NCI-H1436 (cell line): ENCODE measurements at regions not wholly inside any gene's neighbourhood (a gene's known extent, or its start where the extent isn't known, plus 50 kb on each side); places are given as distances from the start of the nearest gene placed in this dataset.

ENCODE experiments used
- DNase-seq: peaks from one replicate; lab custom pipeline; 2025; lab: John Stamatoyannopoulos, UW

DNA sequence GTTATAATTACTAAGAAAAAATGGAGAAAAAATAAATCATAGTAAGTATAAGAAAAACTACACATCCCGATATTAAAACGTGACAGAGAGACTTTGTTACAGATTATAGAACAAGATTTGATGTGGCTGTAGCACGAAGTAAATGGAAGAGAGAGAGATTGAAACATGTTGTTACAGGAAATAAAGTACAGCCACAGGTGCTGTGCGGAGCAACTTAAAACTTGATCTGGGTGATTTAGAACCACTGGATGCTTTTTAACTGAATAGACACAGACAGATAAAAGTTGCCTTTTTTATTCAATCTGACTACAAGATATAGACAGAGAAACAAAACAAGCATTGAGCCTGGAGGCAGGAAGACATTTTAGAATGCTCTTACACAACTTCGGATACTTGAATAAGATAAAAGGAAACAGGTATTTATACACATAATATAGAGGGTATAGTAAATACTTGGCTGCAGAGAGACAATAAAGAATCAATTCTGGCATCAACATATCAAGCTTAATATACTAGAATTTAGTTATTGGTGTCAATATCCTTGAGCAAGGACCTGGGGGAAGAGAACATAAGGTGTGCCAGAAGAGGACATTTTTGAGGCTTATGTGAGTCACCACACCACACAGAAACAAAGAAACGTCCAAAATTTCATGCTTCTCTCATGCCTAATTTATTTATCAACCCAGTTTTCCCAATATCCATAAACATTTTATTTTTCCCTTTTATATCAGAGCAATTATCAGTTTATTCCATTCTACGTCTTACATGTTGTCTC, 548.5 kb downstream of the SLITRK1 start:
- no peak for DNase-seq

DNA sequence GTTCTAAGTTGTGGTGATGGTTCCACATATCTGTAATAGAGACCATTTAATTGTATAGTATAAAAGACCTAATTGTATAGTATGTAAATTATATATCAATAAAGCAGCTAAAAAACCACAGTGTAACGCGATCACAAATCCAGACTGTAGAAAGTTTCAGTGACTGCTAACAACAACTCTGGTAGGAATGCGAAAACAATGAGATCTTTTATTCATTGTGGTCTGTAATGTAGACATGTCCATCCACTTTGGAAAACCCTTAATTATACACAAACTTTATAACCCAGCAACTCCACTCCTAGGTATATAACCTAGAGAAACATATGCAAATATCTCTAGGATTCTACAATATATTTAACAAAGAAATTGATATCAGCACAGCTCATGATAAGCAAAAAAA, 549.5 kb downstream of the SLITRK1 start:
- DNase-seq, result no peak

DNA sequence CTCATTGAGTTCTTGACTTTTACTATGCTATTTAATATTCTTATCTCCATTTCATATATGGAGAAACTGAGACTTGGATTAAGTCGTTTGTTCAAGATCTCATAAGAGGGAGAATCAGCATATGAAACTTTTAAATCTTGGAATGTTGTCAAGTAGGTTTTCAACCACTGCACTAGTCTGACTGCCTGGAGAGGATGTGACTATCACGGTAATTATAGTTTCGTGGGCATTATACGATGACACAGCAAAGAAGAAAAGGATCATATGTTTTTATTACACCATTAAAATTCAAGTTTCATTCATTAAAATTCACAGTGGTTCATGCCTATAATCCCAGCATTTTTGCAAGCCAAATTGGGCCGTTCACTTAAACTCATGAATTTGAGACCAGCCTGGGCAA, 555.2 kb downstream of the SLITRK1 start:
- DNase-seq, result no peak

DNA sequence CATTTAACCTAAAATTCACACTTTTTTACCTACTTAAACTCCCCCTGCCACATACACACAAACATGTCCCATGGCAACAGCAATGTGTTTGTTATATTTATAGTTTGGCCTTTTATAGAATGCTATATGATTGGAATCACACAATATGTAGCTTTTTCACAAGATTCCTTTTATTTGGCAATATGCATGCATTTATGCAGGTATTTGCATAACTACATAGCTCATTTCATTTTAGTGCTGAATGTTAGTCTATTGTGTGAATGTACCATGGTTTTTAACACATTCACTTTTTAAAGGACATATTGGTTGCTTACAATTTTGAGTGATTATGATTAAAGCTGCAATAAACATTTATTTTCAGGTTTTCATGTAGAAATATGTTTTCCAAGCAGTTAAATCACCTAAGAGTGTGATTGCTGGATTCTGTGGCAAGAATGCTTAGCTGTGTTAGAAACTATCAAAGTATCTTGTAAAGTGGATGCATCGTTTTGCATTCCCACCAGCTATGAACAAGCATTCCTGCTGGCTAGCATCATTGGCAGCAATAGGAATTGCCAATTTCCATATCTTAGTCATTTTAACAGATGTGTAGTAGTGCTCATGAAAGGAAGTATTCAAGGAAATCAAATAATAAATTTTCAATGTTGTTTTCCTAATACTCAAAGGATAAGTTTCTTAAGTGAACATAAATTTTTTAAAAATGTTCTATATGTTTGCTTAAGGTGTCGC, 557.0 kb downstream of the SLITRK1 start:
- no peak for DNase-seq

DNA sequence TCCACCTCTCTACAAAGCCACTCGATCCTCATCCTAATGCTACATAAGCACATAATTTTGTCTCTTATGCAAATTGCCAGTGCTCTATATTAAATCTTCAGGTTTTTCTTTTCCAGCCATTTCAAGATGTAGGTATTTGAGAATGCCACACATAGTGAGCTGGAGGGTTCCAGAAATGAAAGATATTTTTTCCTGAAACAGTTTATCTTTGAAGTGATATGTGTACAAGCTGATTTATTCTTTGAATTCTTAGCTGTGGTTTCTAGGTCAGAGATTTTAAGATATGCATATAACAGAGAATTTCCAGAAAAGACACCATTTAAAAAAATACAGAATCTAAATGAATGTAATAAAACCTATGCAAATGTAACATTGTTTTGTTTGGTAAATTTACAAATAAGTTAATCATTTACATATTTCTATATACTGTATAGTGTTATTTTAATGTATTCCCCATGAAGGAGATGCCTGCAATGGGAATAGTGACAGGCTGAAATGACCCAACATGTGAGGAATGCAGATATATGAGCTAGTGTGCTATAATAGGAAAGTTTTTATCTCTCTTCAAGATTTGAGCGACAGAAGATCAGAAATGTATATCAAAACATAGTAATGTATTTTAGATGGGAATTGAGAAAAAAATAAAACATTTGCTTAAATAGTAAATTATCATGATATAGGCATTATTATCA, 570.2 kb downstream of the SLITRK1 start:
- DNase-seq, result no peak

DNA sequence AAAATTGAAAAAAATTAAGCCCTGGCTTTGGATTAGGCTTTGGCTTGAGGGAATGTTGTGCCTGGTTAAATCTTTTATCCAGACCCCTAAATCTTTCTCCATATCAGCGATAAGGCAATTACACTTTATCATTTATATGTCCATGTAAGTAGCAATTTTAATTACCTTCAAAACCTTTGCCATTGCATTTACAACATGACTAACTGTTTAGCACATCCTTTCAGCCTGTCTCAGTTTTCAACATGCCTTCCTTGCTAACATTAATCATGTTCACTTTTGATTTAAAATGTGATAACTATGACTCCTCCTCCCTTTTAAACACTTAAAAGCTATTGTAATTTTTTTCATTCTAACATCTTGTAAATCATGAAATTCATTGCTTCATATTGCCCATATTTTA, 583.7 kb downstream of the SLITRK1 start:
- DNase-seq, result no peak

DNA sequence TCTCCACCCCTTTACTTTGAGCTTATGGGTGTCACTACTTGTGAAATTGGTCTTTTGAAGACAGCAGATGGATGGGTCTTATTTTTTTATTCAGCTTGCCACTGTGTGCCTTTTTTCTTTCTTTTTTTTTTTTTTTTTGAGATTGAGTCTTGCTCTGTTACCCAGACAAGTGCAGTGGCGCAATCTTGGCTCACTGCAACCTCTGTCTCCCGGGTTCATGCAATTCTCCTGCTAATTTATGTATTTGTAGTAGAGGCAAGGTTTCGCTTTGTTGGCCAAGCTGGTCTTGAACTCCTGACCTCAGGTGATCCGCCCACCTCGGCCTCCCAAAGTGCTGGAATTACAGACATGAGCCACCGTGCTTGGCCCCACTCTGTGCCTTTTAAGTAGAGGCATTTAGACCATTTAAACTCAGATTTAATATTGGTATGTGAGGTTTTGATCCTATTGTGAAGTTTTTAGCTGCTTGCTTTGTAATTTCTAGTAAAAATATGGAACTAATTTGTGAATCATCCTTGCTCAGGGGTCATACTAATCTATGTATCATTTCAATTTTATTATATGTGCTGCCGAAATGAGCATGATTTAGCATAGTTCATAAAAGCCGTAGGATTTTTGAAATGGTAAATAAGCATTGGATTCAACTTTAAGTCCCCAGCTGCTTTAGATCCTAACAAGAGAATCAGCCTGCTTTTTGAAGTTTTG, 584.5 kb downstream of the SLITRK1 start:
- DNase-seq, result no peak

DNA sequence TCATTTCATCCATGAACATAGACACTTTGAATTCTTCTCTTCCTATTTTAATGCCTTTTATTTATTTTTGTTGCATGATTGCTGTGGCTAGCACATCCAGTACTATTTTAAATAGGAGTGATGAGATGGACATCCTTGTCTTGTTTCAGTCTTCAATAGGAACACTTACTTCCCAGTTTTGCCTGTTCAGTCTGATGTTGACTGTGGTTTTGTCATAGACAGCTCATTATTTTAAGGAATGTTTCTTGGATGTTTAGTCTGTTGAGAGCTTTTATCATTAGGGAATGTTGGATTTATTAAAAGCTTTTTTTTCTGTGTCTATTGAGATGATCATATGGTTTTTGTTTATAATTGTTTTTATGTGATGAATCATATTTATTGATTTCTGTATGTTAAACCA, 586.6 kb downstream of the SLITRK1 start:
- DNase-seq, result no peak

DNA sequence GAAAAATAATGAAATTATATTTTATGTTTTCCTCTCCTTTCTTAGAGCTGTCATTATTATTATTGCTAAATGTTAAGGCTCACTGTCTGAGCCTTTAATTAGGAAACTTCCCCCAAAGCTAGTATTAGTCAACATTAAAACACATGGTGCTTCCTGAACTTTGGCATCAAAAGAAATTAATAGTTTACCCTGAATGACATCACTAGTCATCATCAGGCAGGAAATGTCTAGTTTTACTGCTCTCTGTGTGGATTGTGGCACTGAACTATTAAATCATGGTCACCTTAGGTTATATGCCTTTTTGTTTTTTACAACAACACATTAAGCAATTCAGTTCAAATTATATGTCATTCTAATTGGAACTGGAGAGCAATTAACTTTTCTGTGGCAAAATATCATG, 595.5 kb downstream of the SLITRK1 start:
- DNase-seq, result no peak

DNA sequence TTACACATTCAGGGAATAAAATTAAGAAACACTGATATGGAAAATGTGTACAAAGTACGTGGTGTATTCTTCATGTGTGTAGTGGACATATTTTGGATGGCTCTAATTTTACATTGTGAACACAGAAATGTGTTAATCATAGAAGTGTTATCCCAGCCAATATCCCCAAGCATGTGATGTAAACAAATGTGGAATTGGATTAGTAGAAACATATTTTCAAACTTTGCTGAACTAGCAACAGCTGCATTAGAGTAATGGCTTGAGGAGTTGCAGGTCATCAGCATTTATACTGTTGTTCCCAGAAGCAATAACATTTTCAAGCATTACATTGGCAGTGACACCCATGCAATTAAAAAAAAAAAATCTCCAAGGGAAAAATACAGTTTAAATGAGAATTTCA, 600.6 kb downstream of the SLITRK1 start:
- DNase-seq, result no peak

DNA sequence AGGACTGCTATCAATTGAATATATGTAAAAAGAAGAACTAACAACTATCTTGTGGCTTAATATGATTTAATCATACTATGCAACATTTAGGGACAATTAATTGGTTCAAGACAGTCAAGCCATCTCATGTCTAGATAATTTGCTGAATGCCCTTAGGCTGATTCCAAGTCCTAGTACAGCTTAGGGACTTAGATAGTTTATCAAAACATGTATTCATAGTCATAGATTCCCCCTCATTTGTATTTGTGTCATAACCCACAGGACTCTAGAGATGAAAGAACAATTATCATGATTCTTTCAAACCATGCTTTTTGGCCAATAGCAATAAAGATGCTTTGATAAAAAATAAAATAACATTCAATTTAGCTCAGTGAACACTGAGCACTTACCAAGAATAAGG, 607.6 kb downstream of the SLITRK1 start:
- DNase-seq, result no peak

DNA sequence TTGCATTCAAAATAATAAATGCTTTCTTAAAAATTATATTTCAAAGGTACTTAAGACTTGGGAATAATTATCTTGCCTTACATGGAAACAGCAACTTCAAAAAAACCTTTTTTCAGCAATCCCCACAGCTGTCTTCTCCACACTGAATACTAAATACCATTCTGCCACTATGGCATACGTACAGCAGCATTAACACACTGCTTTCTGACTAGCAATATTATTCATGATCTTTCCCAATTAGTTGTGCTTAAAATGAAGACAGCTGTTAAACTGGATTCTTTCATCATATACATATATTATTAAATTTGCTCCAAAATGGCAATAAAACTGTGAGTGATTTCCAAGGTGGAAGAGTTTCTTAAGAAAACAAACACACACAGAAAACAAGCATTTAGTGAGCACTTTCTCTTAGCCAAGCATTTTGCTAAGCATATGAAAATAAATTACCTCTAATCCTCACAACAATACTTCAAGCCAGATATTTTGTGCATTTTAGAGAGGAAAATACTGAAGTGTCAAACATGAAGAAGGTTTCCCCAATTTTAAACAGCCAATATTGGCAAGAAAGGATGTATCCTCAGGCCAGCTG, 609.5 kb downstream of the SLITRK1 start:
- no peak for DNase-seq

DNA sequence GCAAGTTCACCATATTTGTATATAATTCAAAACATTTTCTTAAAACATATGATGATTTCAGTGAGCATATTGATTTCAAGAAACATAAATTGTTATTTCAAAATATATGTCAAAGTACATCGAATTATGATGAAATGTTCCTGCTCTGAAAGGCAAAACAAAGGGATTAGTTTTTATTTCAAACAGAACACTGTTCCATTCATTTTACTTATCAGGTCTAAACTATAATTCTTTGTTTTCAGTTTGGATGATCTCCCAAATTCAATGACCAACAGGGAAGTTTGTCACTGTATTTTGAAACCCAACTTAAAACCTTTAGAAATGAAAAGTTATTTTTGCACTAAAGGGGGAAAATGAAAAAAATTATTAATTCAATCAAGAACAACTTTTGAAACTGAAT, 610.2 kb downstream of the SLITRK1 start:
- no peak for DNase-seq

DNA sequence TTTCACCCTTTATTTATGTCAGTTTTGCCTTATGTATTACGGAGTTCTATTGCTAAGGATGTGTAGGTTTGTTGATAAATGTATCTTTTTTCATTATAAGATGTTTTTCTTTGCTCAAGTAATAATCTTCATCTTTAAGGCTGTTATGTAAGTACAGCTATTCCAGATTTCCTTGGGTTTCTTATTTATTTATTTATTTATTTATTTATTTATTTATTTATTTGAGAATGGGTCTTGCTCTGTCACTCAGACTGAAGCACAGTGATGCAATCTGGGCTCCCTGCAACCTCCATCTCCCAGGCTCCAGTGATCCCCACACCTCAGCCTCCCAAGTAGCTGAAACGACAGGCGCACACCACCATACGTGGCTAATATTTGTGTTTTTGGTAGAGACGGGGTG, 617.0 kb downstream of the SLITRK1 start:
- no peak for DNase-seq

DNA sequence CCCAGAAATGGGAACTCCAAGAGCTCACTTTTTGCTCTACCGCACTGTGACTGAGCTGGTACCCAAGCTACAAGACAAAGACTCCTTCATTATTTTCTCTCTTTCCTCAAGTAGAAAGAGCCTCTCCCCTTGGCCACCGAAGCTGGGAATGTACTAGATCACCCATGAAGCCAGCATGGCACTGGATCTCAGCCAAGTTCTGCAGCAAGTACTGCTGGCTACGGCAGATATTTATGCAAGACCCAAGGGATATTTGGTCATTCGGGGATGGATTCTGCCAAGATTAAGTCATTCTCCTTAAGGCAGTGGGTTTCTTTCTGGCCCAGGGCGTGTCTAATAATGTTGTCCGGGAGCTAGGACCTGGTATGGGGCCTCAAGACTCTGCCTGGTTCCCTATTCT, 633.5 kb downstream of the SLITRK1 start:
- DNase-seq, result no peak

DNA sequence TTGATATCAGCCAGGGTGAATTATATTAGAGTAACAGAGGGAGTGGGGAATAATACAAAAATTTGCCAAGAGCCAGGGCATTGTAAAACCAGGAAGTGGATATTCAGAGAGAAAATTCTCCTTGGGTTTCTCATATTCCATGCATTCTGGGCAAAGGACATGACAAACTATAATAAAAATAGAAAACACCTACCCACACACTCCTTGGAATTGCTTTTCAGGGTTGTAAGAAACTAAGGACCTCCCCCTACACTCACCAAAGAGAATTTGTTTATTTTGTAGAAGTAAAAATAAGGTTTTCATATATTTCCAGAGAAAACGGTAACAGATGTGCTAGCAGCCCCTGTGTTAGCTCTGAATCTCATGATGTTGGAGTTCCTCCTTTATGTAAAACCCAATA, 649.6 kb downstream of the SLITRK1 start:
- DNase-seq, result no peak

DNA sequence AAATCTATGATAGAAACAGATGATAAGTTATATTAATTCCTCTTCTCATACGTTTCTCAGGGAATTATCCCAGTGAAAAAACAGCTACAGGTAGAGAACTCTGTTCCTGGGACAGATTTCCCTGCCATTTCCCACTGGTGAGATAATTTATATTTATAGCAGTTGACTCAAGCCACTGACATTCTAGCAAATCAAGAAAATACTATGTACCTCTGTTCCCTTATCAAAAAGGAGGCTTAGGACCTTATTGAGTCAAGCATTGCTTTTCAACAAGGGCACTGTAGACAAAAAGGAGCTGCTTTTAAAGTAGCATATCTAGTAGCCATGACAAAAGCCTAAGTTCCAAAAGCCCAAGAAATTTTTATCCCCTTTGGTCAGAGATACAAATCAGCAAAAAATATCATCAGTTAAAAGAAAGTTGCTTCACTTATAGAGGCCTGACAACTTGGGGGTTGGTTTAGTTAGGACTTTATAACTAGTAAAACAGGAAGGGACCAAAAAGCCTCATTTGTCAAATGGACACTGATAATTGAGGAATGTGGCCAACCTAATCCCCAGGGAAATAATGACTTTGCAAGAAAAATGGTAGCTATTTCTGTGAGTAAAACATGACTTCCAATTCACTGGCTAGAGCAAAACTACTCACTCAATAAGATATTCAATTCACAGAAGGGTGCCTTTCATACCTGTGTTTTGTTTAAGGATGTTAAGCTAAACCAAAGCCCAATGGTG, 652.5 kb downstream of the SLITRK1 start:
- no peak for DNase-seq

DNA sequence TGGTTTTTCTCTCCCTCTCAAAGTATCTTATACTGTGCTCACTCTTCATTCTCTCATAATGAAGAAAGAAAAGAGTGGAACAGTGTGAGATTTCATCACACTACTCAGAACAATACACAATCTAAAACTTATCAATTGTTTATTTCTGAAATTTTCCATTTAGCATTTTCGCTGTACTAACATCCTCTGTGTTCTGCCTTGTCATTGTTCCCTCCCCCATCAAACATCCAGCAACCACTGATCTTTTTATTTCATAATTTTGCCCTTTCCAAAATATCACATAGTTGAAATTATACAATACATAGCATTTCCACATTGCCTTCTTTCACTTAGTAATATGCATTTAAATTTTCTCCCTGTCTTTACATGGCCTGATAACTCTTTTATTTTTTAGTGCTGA, 658.7 kb downstream of the SLITRK1 start:
- DNase-seq, result no peak

DNA sequence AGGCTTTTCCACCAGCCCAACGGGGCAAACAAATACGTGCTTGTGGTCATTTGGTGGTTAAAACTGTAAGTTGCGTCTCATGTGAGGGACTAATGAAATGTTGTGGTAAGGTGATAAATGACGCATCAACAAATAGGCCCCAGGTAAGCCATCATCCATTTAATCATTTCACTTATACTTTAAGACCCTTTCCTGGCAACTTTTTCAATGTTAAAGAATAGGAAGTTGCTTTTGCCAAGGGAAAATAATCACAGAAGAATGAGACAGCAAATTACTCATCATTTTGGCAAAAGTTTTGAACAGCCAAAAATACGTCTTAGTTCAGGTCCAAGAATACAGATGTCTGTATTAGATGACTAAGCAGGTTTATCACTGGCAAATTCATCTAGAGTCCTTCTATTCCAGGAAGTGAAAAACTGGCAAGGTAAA, 660.4 kb downstream of the SLITRK1 start:
- DNase-seq, result no peak

DNA sequence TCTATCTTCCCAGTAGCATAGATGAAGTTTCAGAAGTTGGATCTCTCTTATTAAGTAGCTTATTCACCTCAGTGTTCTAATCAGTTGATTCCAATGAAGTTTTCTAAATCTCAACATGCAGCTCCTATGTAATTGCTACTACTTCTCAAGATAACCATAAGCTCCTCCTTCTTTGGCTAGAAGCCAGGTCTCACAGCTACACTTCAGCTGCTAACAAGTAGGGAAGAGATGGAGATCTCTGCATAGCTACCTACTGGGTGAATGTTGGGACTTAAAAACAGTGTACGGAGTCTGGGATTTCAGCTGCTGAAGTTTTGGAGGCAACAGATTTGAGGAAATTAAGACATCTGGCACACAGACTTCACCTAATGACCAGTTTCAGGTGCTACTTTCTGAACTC, 661.0 kb downstream of the SLITRK1 start:
- peak; percentile 13 for DNase-seq

DNA sequence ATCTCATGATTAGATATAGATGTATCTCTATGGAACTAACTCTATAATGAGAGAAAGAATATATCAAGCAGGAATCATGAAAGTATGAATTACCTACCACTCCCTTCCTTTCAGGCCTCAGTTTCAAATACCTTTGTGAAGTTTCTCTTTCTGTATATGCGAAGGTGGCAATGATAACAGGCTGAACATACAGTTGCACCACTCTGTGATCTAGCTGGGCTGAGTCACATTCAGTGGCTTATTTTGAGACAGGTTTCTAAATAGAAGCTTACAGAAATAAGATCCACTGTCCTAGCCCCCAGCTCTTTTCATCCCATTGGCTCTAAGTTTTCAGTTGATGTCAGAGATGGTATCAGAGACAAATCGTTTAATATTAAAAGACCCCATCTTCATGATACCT, 662.0 kb downstream of the SLITRK1 start:
- no peak for DNase-seq
